ENCODE measurements at regions not wholly inside any gene's neighbourhood (a gene's known extent, or its start where the extent isn't known, plus 50 kb on each side); places are given as distances from the start of the nearest gene placed in this dataset.

DNA sequence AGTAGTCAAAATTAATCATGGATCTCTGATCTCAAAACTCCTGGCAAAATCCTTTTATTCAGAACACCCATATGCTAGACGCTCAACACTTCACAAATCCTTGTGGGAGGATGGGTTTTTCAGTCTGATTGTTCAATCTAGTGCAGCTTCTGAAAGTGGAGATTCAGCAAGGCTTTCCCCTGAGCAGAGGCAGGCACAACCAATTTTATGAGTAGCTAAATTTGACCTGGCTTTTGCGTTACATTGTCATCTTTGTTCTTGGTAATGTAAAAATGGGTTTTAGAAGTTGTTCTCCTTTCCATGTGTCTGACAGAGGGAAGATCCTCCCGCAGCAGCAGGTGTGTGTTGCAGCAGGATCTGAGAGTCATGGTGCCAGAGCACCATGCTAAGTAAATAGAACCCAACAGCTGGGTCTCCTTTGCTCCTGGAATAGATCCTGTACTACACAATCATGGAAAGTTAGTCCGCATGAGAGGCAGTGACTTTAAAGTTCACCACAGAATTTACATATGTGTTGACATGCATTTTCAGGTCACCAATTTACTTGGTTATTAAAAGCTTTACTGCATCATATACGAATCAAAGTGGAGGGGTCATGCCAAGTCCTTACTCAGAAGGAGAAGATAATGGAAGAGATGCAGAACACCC, 70.1 kb upstream of the MEF2C start:
- ATAC-seq (no peak), DNase-seq (no peak)
- Histone ChIP-seq H3K9me2 (replicated peaks; ENCODE audit: low read length) (no peaks in the 10 kb centered on the region; the same call in 1 of the 2 replicates), H3K4me3 (ENCODE audit: low read length) (no peak overlapping the region), H3K79me2 (ENCODE audit: low read length) (no peaks in the 10 kb centered on the region), H3K4me2 (ENCODE audit: low read length) (no peak overlapping the region), H3K9me3 (ENCODE audit: low read length) (no peaks in the 10 kb centered on the region), H3F3A (ENCODE audit: low read length, unreplicated experiment) (no peaks in the 10 kb centered on the region), H3K9ac (ENCODE audit: low read length) (no peak overlapping the region), H4K20me1 (ENCODE audit: low read length) (no peaks in the 10 kb centered on the region), H3K4me1 (ENCODE audit: insufficient read depth, low read length) (peaks cover 16% of the 10 kb centered on the region), H3K27me3 (ENCODE audit: low read length) (no peaks in the 10 kb centered on the region), H2AFZ (ENCODE audit: low read length) (no peak overlapping the region), H3K27ac (ENCODE audit: low read length) (no peak overlapping the region), H3K36me3 (ENCODE audit: low read depth, low read length) (no peaks in the 10 kb centered on the region)
- intact Hi-C loops (cut with micrococcal nuclease), result no loop called here
- POLR2A ChIA-PET (ENCODE audit: unreplicated experiment), result no interaction called here
- TF ChIP-seq EZH2phosphoT487 (IDR thresholded peaks at IDR 0.05; ENCODE audit: borderline replicate concordance, low read length) (no peak), EZH2 (IDR thresholded peaks at IDR 0.05; ENCODE audit: low read length, unreplicated experiment) (no peak)
- TF ChIP-seq, protein P1, sequence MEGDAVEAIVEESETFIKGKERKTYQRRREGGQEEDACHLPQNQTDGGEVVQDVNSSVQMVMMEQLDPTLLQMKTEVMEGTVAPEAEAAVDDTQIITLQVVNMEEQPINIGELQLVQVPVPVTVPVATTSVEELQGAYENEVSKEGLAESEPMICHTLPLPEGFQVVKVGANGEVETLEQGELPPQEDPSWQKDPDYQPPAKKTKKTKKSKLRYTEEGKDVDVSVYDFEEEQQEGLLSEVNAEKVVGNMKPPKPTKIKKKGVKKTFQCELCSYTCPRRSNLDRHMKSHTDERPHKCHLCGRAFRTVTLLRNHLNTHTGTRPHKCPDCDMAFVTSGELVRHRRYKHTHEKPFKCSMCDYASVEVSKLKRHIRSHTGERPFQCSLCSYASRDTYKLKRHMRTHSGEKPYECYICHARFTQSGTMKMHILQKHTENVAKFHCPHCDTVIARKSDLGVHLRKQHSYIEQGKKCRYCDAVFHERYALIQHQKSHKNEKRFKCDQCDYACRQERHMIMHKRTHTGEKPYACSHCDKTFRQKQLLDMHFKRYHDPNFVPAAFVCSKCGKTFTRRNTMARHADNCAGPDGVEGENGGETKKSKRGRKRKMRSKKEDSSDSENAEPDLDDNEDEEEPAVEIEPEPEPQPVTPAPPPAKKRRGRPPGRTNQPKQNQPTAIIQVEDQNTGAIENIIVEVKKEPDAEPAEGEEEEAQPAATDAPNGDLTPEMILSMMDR (conservative IDR thresholded peaks at IDR 0.05; ENCODE audit: low read depth, low read length), result no peak
- BruUV-seq (replicated peaks), result no TSS peak
- CTCF ChIA-PET, result no interaction called here

DNA sequence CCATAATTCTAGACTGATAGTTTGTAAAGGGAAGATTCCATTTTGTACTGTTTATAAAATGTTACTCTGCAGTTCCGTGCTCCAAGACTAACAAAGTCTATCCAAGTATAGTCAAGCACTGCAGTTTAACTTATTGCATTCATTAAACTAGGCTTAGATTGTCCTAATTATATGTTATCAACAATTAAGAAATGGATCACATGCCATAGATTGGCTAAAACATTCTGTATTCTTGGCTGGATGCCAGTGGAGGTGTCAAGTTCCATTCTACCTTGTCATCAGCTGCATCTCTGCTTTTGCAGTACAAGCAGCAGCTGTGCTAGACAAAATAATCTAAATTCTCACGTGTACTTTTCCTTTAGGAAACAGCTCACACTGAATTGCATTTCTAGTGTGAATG, 69.4 kb upstream of the MEF2C start:
- no peak overlapping the region for H2AFZ ChIP-seq (ENCODE audit: low read length)
- H4K20me1 ChIP-seq (ENCODE audit: low read length), result no peaks in the 10 kb centered on the region
- no peak overlapping the region for H3K4me3 ChIP-seq (ENCODE audit: low read length)
- no peak overlapping the region for H3K9ac ChIP-seq (ENCODE audit: low read length)
- ChIA-PET CTCF (no interaction called here), POLR2A (ENCODE audit: unreplicated experiment) (no interaction called here)
- DNase-seq (peak; percentile 35), ATAC-seq (no peak)
- H3K4me2 ChIP-seq (ENCODE audit: low read length), result no peak overlapping the region
- intact Hi-C loops (cut with micrococcal nuclease), result no loop called here
- H3K4me1 ChIP-seq (ENCODE audit: insufficient read depth, low read length), result peaks cover 16% of the 10 kb centered on the region
- no peaks in the 10 kb centered on the region for H3K79me2 ChIP-seq (ENCODE audit: low read length)
- BruUV-seq (replicated peaks), result no TSS peak
- no peaks in the 10 kb centered on the region for H3K36me3 ChIP-seq (ENCODE audit: low read depth, low read length)
- H3K9me3 ChIP-seq (ENCODE audit: low read length), result no peaks in the 10 kb centered on the region
- no peaks in the 10 kb centered on the region for H3K27me3 ChIP-seq (ENCODE audit: low read length)
- no peaks in the 10 kb centered on the region for H3F3A ChIP-seq (ENCODE audit: low read length, unreplicated experiment)
- no peak overlapping the region for H3K27ac ChIP-seq (ENCODE audit: low read length)
- no peaks in the 10 kb centered on the region; the same call in 1 of the 2 replicates for H3K9me2 ChIP-seq (replicated peaks; ENCODE audit: low read length)
- no peak for TF ChIP-seq EZH2phosphoT487 (IDR thresholded peaks at IDR 0.05; ENCODE audit: borderline replicate concordance, low read length)
- no peak for TF ChIP-seq EZH2 (IDR thresholded peaks at IDR 0.05; ENCODE audit: low read length, unreplicated experiment)
- TF ChIP-seq, protein P1 (conservative IDR thresholded peaks at IDR 0.05; ENCODE audit: low read depth, low read length), result no peak

DNA sequence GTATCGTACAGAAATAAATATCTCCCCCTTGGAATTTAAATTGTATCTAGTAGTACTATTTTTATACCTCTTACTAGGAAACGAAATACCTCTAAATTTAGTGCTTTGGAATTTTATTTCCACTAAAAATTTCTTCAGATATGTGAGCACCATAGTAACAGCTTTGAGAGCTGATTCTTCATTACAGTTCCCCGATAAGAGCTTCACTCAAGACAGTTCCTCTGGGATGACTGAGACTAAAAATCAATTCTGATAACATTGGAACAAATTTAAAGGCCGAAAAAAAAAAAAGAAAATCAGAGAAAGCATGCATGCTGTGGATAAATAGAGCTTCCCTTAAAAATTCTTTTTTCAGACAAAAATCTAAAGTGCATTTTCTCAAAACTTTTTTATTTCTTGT, 68.5 kb upstream of the MEF2C start:
- H3K4me3 ChIP-seq (ENCODE audit: low read length), result no peak overlapping the region
- H3K79me2 ChIP-seq (ENCODE audit: low read length), result no peaks in the 10 kb centered on the region
- ATAC-seq (no peak), DNase-seq (no peak)
- intact Hi-C loops (cut with micrococcal nuclease), result no loop called here
- H3K36me3 ChIP-seq (ENCODE audit: low read depth, low read length), result no peaks in the 10 kb centered on the region
- CTCF ChIA-PET, result no interaction called here
- H2AFZ ChIP-seq (ENCODE audit: low read length), result no peak overlapping the region
- H3K4me1 ChIP-seq (ENCODE audit: insufficient read depth, low read length), result peaks cover 8% of the 10 kb centered on the region
- H3K9me3 ChIP-seq (ENCODE audit: low read length), result no peaks in the 10 kb centered on the region
- H3F3A ChIP-seq (ENCODE audit: low read length, unreplicated experiment), result no peaks in the 10 kb centered on the region
- H3K27ac ChIP-seq (ENCODE audit: low read length), result no peak overlapping the region
- H3K4me2 ChIP-seq (ENCODE audit: low read length), result no peak overlapping the region
- TF ChIP-seq, protein P1 (conservative IDR thresholded peaks at IDR 0.05; ENCODE audit: low read depth, low read length), result no peak
- TF ChIP-seq EZH2phosphoT487 (IDR thresholded peaks at IDR 0.05; ENCODE audit: borderline replicate concordance, low read length), result no peak
- TF ChIP-seq EZH2 (IDR thresholded peaks at IDR 0.05; ENCODE audit: low read length, unreplicated experiment), result no peak
- no peaks in the 10 kb centered on the region for H3K27me3 ChIP-seq (ENCODE audit: low read length)
- no peaks in the 10 kb centered on the region; the same call in 1 of the 2 replicates for H3K9me2 ChIP-seq (replicated peaks; ENCODE audit: low read length)
- no peaks in the 10 kb centered on the region for H4K20me1 ChIP-seq (ENCODE audit: low read length)
- H3K9ac ChIP-seq (ENCODE audit: low read length), result no peak overlapping the region
- POLR2A ChIA-PET (ENCODE audit: unreplicated experiment), result no interaction called here
- BruUV-seq (replicated peaks), result no TSS peak

All from PC-3 (cell line).